Stimulated activated CD4-positive, alpha-beta T cell treated with anti-CD3 and anti-CD28 coated beads, Interleukin-12 subunit alpha, Interleukin-12 subunit beta, amount 100 ng/mL, for 4 hours (primary cell): ENCODE measurements at regions not wholly inside any gene's neighbourhood (a gene's known extent, or its start where the extent isn't known, plus 50 kb on each side); places are given as distances from the start of the nearest gene placed in this dataset.
A peak's percentile ranks its signal among the peaks of the same experiment; 100 is the strongest.
"Not testable (repeated sequence)": the region's sequence is repeated elsewhere in the genome, so short reads cannot be mapped to it uniquely, and the experiment has no call there.

ENCODE experiments used
- DNase-seq: peaks from one replicate; pipeline ENCODE4 v3.0.0-alpha.2; 2020

DNA sequence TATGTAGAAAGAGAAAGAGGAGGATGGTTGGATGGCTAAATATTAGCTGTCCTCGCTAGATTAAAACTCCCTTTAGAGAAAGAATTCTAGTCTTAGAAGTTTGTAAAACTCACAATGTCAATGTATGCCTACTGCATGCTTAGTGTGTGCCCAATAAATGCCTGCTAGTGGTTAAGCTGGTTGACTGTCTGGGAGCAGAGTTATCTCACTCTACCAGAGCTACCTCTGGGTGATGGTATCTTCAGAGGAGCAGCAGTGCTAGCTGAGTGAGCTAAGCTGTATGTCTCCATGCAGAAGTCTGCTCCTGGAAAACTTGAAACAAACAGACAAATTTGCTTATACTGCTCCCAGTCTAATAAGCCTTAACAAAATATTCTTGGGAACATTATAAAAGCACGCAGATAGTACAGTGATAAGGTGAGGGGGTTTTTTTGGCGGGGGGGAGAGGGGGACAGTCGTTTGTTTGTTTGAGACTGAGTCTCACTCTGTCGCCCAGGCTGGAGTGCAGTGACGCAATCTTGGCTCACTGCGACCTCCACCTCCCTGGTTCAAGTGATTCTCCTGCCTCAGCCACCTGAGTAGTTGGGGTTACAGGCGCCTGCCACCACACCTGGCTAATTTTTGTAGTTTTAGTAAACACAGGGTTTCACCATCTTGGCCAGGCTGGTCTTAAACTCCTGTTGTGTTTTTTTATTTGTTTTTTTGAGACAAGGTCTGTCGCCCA lies 202.8 kb upstream of the TSC22D1 start:
- DNase-seq: no peak

DNA sequence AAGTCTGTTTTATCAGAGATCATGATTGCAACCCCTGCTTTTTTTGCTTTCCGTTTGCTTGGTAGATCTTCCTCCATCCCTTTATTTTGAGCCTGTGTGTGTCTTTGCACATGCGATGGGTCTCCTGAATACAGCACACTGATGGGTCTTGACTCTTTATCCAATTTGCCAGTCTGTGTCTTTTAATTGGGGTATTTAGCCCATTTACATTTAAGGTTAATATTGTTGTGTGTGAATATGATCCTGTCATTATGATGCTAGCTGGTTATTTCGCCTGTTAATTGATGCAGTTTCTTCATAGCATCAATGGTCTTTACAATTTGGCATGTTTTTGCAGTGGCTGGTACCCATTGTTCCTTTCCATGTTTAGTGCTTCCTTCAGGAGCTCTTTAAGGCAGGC lies 199.2 kb upstream of the TSC22D1 start:
- not testable (repeated sequence) for DNase-seq

DNA sequence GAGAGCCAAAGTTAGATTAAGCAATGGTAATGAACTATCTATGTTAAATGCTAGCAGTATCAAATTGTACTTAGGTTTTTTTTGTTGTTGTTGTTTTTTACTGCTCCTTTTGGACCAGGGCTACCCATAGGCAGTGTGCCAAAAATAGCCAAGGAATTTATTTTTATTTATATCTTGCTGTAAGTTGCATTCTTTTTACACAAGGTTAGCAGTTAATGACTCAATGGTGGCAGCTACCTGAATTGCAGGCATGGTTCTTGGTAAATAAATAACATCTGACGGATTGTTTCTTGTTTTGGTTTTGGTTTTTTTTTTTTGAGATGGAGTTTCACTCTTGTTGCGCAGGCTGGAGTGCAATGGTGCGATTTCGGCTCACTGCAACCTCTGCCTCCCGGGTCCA lies 194.8 kb upstream of the TSC22D1 start:
- no peak for DNase-seq

DNA sequence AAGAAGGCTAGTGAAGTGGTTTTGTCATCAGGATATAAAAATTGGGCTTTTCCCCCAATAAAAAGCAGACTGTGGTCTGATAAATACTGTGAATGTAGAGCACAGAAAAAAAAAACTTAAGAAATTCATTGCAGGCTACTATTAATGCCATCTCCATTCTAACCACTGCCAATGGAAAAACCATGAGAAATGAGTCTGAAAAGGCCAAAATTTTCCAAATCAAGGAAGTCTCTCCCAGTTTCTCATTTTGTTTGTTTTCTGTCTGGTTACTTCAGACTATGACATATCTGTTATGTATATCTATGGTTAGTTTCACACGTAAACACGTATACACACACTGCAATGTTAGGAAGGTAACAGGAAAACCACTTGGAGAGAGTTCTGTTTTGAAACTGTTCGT lies 193.6 kb upstream of the TSC22D1 start:
- DNase-seq: no peak

DNA sequence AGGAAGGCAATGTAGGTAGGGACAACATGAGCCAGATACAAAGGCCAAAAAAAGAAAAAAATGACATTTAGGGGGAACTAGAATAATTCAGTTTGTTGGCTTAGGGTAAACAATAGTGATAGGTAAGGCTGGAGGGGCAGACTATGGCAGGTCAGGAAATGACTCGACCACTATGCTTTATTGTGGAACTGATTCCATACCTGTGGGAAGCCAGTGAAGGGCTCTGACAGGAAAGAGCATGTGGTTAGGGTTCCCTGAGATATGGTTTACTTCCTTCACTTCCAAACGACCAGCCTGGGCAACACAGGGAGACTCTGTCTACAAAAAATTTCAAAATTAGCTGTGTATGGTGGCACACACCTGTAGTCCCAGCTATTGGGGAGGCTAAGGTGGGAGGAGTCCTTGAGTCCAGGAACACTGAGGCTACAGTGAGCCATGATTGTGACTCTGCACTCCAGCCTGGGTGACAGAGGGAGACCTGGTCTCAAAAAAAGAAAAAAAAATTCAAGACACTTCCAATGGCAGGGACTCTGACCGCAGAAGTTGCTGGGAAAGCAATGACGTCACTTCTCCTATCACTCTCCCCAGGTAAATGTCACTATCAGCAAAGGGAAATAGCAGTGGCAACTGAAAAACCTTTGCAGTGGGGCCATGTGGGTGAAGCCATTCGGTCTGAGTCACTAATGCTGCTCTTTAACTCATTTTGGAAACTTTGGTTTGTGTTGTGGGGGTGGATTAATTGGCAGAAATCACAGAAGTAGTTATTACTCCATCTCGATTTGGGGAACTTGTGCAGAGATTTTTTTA lies 192.8 kb upstream of the TSC22D1 start:
- DNase-seq: peak; percentile 11

DNA sequence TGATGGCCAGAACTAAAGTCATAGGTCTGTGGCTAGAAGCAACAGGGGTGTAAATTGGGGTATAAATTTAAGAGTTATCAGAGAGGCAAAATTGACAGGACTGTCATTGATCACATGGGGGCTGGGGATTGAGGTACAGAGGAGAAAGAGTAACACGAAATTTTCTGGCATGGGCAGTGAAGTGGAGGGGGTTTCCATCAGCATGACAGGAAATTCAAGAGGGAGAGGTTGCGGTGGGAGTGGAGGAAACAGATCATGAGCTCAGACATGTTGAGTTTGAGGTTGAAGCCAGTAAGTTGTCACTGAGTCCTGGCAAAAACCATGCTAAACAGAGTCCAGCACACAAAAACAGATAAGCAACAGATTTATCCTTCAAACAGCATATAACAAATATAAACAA lies 192.1 kb upstream of the TSC22D1 start:
- DNase-seq: no peak

DNA sequence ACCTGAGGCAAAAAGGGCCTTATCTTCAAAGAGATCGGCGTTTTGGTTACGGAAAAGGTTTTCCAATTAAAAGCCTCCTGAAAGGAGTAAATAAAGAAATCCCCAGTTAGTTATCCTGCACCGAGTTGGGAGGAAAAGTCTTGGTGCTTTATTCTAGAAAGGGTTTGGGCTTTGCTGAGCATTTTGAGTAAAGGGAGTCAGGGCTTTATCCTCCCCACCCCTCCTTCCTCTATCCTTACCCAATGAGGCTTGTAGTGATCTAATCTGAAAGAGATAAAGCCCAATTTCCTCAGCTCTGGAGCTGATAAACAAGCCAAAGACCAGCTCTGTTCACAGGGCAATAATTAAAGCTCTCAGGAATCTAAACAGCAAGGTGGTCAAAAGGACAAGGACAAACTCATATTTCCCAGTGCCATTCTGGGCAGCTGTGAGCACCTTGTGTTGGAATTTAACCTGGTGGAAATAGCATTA lies 188.9 kb upstream of the TSC22D1 start:
- DNase-seq: no peak

DNA sequence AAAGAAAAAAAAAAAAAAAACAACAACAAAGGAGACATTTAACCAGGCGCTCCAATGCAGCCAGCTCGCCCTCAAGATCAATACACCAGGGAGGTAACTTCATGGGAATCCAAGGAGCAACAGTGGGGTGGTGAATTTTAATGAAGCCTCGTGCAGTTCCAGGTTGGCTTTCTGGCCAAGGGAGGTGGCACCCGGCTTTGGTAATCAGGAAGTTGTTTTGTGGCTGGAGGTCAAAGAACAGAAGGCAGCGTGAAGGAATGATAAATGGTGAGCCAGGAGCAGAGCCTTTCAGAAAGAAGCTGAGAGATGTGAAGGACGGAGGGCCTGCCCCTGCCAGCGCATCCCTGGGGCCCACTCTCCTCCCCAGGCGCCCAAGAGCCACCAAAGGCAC lies 188.2 kb upstream of the TSC22D1 start:
- DNase-seq: no peak

DNA sequence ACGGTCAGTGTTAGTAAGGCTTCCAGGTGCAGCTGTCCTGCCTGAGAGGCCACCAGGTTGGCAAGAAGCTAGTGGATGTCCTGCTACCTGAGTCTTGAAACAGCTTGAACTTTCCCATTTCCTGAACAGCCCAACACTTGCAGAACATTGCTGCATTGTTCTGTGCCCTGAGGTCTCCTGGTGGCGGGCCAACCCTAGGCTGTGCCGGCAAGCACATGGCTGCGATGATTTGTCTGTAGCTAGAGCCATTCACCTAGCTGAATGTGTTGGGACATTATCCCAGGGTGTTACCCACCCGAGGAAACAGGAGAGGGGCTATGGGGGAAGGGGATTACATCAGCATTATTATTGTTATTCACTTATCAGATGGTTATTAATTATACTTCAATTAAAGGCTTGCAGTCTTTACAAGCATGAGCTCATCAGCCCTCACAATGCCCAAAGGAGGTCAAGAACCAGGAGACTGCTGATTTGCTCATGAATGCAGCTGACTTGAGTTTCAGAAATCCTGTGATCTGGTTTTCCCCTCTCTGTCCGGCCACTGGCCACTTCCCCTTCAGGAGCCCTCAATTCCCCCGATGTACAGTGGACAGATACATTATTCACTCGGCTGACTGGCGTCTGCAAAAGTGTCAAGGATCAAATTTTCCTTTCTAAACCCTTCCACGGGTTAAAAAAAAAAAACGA lies 187.6 kb upstream of the TSC22D1 start:
- DNase-seq: no peak

DNA sequence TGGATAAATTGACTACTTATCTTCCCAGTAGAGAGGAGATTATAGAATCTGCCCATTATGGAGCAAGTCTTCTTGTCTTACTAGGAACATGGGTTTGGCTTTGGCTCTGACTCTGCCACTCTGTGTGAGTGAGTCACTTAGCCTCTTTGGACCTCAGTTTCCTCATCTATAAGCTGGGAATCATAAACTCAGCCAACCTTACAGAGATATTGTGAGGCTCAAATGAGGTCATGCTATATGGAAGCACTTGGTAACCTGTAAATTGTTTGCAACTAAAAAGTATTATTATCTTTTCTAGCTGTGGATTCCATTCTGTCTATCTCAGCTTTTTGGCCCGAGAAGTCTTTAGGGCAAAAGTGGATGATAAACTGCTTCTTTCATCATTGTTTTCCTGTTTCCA lies 186.8 kb upstream of the TSC22D1 start:
- DNase-seq: no peak

DNA sequence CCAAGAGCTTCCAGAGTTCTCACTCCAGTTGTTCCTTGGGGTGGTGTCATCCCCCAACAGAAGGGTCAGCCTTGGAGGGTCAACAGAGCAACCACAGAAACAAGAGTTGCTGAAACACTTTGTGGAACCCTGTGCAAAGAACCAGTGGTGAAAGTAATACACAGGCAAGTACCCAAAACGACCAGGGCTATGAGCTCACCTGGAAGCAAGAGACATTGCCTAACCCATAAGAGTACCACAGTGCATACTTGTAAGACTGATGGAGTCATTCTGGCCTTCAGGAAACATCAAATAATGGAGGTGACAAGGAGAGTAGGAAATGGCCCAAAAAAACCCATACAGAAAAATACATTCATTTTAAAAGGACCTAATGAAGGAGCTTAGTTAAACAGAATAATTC lies 184.3 kb upstream of the TSC22D1 start:
- DNase-seq: no peak

DNA sequence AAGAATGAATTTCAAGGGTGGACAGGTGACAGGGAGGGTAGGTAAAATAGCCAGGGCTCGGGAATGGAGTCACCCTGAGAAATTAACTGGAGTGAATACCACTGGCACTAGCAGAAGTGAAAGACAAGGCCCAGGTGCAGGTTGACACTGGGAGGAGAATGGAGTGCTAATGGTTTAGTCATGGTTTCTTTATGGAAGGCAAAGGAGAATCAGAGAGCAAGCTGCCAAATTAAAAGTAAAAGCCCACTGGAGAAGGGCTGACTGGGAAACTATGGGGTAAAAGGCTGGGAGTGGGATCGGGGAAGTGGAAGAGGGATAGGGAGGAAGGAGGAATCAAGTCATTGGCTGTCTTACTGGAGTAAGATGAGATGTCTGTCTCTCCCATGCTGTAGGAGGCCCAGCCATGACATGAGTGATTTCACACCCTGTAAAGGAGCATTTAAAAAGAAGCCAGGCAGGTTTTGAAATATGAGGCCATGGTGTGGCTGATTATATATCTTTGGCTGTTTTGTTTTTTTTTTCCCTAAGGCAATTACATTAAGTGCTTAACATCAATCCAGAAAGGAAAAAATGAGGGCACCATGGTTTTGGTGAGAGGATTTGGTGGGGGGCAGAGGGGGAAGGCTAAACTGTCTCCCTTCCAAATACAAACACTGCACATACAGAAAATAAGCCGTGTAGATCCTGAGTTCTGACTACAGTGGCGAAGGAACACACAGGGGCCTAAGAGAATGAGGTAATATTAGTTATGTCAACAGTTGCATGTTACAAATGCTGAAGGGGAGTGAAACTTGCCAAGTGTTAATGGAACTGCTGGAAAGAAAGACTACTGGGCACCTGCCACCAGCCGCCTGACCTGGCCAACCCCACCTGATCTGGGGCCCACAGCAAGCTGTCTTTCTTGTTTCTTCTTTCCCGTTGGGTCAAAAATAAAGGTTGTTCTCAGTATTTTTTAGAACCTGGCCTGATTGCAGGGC lies 183.5 kb upstream of the TSC22D1 start:
- DNase-seq: no peak

DNA sequence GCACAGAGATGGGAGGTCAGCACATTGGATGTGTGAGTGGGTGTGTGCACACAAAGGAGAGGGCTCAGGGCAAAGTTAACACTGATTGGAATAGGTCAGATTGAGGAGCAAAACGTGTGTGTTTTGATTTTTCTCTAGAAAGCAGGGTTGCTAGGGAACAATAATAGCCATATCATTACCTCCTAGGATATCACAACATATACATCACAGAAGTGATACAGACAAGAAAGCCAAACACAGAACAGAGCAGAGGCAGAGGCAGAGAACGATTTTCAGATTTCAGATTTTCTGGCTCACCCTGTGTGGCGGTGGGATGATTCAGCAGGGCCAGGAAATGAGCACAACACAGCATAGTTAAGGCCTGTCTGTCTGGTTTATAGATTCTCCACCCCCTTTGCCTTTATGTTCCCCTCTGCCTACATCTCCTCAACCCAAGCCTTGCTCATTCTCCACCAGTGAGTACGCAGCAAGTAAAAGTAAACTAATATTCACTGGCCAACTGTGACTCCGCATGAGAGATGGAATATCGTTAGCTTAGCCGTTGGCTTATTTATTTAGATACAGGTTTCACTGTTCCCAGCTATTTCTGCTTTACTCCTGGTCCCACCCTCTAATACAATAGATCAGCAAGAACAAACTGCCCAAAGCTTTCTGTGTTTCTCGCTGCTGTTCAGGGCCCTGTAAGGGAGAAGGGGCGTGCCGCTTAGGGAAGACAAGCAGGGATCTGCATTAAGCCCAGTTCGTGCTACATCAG lies 182.7 kb upstream of the TSC22D1 start:
- DNase-seq: no peak

DNA sequence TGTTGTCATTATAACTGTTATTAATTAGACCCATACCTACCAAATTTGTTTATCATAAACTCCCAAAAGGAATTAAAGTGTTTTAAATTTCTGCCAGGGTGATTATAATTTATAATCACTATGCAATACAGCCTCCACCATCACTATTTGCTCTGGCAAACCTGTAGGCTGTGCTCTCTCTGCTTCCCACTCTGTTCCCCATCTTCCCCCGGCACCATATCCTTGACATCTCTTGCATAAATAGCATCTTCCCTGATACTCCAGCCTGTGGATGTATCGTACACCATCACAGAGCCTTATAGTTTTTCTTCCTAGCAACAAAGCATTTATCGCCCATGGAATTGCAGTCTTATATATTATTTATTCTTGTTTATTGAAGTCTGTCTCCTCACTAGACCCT lies 181.5 kb upstream of the TSC22D1 start:
- DNase-seq: no peak

DNA sequence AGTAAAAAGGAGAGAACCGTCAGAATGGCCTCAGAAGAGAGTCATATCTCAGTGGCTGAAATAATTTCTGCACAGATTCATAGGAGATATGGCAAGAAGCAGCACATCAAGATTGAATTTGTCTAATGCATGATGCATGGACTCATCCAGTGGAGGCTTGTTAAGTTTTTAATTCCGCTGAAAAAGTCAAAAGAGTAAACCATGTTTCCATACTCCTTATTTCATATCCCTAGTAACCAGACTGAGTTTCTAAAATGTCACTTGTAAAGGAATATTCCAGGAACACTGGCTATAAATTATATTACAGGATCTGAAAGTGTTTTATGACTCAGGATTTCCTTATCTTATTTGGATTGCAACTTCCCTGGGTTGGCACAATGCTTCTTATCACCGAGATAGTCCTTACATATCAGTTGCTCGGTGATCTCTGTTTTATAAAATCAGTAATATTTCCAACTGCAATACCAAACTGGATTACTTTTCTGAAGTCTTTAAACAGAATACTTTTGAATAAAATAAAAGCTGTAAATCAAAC lies 180.2 kb upstream of the TSC22D1 start:
- DNase-seq: no peak

DNA sequence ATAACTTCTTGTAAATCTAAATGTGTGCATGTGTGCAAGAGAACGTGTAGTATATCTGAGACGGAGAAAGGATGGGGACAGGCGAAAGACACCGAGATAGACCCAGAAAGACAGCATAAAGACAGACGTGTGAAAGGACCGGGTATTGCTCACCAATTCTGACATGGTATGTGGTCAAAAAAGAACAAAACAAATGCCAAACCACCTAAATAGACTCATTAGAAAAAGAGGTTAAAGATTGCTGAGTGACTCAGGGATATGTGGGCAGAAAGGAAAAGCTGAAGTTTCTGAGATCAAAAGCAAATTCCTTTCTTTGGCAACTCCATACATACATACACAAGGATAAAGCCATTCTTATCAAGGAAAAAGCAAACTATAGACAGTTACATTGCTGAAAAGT lies 179.7 kb upstream of the TSC22D1 start:
- DNase-seq: no peak

DNA sequence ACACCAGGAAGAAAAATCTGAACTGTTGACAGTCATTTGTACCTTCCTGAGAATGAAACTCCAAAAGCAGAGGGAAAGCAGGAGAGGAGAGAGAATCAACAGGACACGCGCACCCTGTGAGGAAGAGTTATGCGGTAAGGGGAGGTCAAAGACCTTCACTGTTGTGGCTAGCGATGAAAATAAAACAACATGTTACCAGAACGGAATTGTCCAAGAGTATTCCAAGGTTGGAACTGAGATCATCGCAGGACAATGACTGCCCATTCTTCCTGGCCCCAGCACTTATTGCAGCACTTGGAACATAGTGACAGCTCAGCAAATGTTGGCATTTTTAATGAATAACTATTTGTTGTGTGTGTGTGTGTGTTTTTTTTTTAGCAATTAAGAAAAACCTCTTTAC lies 176.0 kb upstream of the TSC22D1 start:
- no peak for DNase-seq

DNA sequence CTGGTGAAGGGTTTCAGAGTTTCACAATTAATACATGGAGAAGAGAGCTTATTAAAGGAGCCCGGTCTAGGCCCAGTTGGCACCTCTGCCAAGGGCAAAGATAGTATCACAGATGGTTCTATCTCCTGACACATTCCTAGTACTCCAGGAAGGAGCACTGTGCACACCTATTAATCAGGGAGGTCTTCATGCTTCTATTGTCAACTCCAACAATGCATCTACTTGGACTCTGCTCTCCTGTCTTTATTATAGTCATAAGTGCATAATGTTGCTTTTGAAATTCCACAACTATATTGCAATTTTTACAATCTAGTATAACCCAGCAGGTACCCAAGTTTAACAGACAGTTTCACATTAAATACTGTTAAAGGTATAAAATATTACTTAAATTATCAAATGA lies 174.5 kb upstream of the TSC22D1 start:
- DNase-seq: no peak

DNA sequence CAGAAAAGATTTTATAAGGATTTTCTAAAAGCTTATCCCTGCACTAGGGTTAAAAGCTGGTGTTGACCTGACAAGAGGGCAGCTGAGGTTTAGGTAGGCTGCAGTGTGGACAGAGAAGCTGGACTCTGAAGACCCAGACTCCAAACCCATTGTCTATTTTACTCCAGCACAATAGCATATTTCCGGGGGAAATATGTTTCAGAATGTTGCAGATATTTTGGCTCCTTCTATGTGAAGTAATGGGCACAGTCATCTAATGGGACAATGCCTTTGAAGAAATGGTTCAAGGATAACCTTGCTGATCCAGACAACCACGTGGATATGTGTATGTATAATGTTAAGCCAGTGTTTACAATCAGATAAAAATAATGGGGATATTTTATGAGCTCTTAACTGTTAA lies 173.8 kb upstream of the TSC22D1 start:
- no peak for DNase-seq

DNA sequence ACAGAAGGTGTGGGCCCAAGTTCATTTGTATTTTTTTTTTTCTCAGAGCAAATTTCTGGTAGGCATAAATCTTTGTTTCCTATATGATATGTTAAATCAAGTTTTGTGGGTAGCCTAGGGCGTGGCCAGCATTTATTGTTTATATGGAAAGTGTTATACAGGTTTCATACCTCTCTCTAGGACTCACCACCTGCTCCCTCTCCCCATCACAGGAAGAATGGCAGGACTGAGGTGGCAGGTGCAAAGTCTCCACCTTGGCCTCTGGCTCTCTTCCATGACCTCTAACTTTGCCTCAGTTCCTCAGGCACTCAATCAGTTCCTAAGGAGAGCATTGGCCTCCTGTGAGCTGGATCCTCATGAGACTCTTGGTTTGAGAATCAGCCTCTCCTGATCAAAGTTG lies 172.3 kb upstream of the TSC22D1 start:
- no peak for DNase-seq

DNA sequence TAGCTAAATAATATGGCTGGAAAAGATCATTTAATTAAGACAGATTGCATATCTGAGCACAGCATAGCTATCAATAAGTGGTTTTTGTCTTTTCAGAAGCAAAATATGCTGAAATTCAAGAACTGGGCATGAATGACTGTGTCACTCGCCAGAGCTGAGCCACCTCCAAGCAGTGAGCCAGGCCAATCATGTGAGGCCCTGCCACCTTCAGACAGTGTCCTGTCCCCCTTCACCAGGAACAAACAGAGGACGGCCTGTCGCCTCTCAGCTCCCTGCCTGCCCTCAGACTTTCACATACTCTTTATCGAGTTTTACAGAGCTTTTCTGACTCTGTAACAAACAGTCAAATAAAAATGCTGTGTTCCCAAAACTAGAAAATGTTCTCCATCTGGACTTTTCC lies 171.0 kb upstream of the TSC22D1 start:
- no peak for DNase-seq

DNA sequence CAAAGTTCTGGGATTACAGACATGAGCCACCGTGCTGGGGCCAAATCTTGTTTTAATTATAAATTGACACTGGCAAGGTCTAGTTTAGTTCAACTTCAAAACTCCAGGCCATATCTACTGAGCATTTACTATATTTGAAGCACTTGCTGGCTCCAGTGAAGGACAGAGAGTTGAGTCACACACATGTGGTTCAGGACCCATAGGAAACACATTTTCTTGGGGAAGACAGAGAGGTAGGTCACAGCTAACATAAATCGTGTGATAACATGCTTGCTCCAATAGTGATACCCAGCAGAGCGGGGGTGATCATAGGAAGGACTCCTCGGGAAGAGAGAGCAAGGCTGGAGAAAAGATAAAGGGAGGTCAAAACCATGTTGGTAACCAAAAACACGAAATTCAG lies 170.6 kb upstream of the TSC22D1 start:
- no peak for DNase-seq
